ENCODE measurements at regions not wholly inside any gene's neighbourhood (a gene's known extent, or its start where the extent isn't known, plus 50 kb on each side); places are given as distances from the start of the nearest gene placed in this dataset.

DNA sequence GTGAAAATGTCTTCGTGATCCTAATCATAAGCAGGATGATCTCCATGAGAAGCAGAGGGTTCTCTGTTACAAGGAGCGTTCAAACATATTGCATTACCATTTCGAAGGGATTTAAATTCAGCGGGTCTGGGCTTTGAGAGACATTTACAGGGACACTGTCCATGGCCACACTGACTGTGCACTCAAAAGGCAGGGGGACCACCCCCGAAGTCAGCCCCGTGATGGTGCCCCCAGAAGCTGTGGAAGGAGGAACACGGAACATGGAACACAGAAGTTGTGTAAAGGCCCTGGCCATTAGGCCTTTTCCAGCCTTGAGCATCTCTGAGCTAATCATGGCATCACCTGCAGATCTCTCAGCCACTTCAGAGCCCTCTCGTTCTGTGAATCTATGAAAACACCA lies 268.4 kb upstream of the MYT1L start:
- Histone ChIP-seq H3K27ac (ENCODE audit: low read length) (no peak overlapping the region), H3K4me2 (ENCODE audit: low read length) (no peak overlapping the region), H3K4me1 (ENCODE audit: low read length) (no peaks in the 10 kb centered on the region), H3K9me3 (ENCODE audit: insufficient read depth, low read length) (no peaks in the 10 kb centered on the region), H3K9ac (ENCODE audit: low read length) (no peak overlapping the region), H3K4me3 (ENCODE audit: low read length) (no peak overlapping the region), H3K27me3 (ENCODE audit: low read depth, low read length) (no peaks in the 10 kb centered on the region), H3K79me2 (ENCODE audit: low read length) (no peaks in the 10 kb centered on the region), H4K20me1 (ENCODE audit: insufficient read depth, low read length) (no peaks in the 10 kb centered on the region), H2AFZ (ENCODE audit: low read depth, low read length) (no peak overlapping the region), H3K36me3 (replicated peaks; ENCODE audit: low read depth, low read length) (no peaks in the 10 kb centered on the region)
- TF ChIP-seq, protein P1, sequence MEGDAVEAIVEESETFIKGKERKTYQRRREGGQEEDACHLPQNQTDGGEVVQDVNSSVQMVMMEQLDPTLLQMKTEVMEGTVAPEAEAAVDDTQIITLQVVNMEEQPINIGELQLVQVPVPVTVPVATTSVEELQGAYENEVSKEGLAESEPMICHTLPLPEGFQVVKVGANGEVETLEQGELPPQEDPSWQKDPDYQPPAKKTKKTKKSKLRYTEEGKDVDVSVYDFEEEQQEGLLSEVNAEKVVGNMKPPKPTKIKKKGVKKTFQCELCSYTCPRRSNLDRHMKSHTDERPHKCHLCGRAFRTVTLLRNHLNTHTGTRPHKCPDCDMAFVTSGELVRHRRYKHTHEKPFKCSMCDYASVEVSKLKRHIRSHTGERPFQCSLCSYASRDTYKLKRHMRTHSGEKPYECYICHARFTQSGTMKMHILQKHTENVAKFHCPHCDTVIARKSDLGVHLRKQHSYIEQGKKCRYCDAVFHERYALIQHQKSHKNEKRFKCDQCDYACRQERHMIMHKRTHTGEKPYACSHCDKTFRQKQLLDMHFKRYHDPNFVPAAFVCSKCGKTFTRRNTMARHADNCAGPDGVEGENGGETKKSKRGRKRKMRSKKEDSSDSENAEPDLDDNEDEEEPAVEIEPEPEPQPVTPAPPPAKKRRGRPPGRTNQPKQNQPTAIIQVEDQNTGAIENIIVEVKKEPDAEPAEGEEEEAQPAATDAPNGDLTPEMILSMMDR (IDR thresholded peaks at IDR 0.05; ENCODE audit: low read depth, low read length), result no peak
- TF ChIP-seq EZH2phosphoT487 (IDR thresholded peaks at IDR 0.05; ENCODE audit: low read depth), result no peak

DNA sequence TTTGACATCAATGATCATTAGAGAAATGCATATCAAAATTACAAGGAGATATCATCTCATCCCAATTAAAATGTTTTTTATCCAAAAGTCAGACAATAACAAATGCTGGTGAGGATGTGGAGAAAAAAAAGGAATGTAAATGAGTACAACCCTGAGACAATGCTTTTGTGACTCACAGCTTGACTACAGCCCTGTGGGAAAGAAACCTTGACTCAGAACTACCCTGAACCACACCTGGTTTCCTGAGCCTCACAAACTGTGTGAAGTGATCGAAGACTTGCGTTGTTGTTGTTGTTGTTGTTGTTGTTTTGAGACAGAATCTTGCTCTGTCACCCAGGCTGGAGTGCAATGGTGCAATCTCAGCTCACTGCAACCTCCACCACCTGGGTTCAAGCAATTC lies 266.6 kb upstream of the MYT1L start:
- Histone ChIP-seq H3K4me3 (ENCODE audit: low read length) (no peak overlapping the region), H2AFZ (ENCODE audit: low read depth, low read length) (no peak overlapping the region), H3K36me3 (replicated peaks; ENCODE audit: low read depth, low read length) (no peaks in the 10 kb centered on the region), H3K27ac (ENCODE audit: low read length) (no peak overlapping the region), H3K4me1 (ENCODE audit: low read length) (no peaks in the 10 kb centered on the region), H3K4me2 (ENCODE audit: low read length) (no peak overlapping the region), H3K9ac (ENCODE audit: low read length) (no peak overlapping the region), H4K20me1 (ENCODE audit: insufficient read depth, low read length) (no peaks in the 10 kb centered on the region), H3K79me2 (ENCODE audit: low read length) (no peaks in the 10 kb centered on the region), H3K9me3 (ENCODE audit: insufficient read depth, low read length) (no peaks in the 10 kb centered on the region), H3K27me3 (ENCODE audit: low read depth, low read length) (no peaks in the 10 kb centered on the region)
- TF ChIP-seq EZH2phosphoT487 (IDR thresholded peaks at IDR 0.05; ENCODE audit: low read depth), result no peak
- TF ChIP-seq, protein P1 (IDR thresholded peaks at IDR 0.05; ENCODE audit: low read depth, low read length), result no peak

DNA sequence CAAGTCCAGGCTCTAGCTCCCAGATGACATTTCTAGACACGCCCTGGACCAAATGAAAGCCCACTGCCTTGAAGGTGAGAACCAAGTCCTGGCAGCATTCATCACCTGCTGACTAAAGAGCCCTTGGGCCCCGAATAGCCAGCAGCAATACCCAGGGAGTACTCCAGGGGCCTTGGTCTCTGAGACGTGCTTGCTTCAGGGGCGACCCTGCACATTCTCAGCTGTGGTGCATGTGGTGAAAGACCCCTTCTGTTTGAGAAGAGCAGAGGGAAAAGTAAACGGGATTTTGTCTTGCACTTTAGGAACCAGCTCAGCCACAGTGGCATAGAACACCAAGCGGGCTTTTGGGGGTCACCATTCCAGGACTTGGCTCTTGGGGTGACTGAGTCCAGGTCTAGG lies 260.5 kb upstream of the MYT1L start:
- no peak overlapping the region for H3K9ac ChIP-seq (ENCODE audit: low read length)
- H3K79me2 ChIP-seq (ENCODE audit: low read length), result no peaks in the 10 kb centered on the region
- H3K27ac ChIP-seq (ENCODE audit: low read length), result no peak overlapping the region
- no peaks in the 10 kb centered on the region for H3K9me3 ChIP-seq (ENCODE audit: insufficient read depth, low read length)
- no peak for TF ChIP-seq EZH2phosphoT487 (IDR thresholded peaks at IDR 0.05; ENCODE audit: low read depth)
- H3K4me3 ChIP-seq (ENCODE audit: low read length), result no peak overlapping the region
- no peak overlapping the region for H2AFZ ChIP-seq (ENCODE audit: low read depth, low read length)
- no peaks in the 10 kb centered on the region for H3K4me1 ChIP-seq (ENCODE audit: low read length)
- H3K27me3 ChIP-seq (ENCODE audit: low read depth, low read length), result no peaks in the 10 kb centered on the region
- H4K20me1 ChIP-seq (ENCODE audit: insufficient read depth, low read length), result no peaks in the 10 kb centered on the region
- H3K4me2 ChIP-seq (ENCODE audit: low read length), result no peak overlapping the region
- H3K36me3 ChIP-seq (replicated peaks; ENCODE audit: low read depth, low read length), result no peaks in the 10 kb centered on the region

DNA sequence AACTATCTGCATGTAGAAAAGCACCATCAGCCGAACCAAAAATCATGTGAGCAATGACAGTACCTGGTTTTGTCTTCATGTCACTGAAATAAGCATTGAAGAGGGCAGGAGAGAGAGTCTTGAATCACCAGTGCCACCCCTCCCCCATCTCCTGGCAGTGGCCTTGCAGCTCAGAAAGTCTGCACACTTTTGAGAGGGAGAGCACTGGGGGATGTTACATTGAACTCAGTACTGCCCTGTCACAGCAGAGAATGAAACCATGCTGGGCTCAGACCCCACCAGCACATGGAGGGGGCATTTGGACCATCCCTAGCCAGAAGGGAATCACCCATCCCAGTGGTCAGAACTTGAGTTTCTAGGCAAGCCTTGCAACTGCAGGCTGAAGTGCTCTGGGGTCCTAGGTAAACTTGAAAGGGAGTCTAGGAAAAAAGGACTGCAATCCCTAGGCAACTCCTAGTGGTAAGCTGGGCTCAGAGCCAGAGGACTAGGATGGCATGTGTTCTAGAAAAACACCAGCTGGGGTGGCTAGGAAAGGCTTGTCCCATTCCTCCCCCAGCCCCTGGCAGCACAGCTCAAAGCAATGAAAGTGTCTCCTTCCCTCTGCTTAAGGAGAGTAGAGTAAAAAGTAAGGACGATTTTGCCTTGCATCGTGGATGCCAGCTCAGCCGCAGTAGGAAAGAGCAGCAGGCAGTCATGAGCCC lies 259.9 kb upstream of the MYT1L start:
- Histone ChIP-seq H3K4me1 (ENCODE audit: low read length) (no peaks in the 10 kb centered on the region), H4K20me1 (ENCODE audit: insufficient read depth, low read length) (no peaks in the 10 kb centered on the region), H3K9me3 (ENCODE audit: insufficient read depth, low read length) (no peaks in the 10 kb centered on the region), H2AFZ (ENCODE audit: low read depth, low read length) (no peak overlapping the region), H3K4me3 (ENCODE audit: low read length) (no peak overlapping the region), H3K36me3 (replicated peaks; ENCODE audit: low read depth, low read length) (no peaks in the 10 kb centered on the region), H3K9ac (ENCODE audit: low read length) (no peak overlapping the region), H3K4me2 (ENCODE audit: low read length) (no peak overlapping the region), H3K27ac (ENCODE audit: low read length) (no peak overlapping the region), H3K79me2 (ENCODE audit: low read length) (no peaks in the 10 kb centered on the region), H3K27me3 (ENCODE audit: low read depth, low read length) (no peaks in the 10 kb centered on the region)
- TF ChIP-seq, protein P1 (IDR thresholded peaks at IDR 0.05; ENCODE audit: low read depth, low read length), result no peak
- no peak for TF ChIP-seq EZH2phosphoT487 (IDR thresholded peaks at IDR 0.05; ENCODE audit: low read depth)
